ENCODE measurements at regions not wholly inside any gene's neighbourhood (a gene's known extent, or its start where the extent isn't known, plus 50 kb on each side); places are given as distances from the start of the nearest gene placed in this dataset.

- no peaks in the 10 kb centered on the region for H3K36me3 ChIP-seq (ENCODE audit: insufficient read depth, low read length)
- peaks cover 8% of the 10 kb centered on the region for H3K4me1 ChIP-seq (ENCODE audit: insufficient read depth, low read length)
- peak overlapping the region; percentile 61 for H2AFZ ChIP-seq (ENCODE audit: low read depth, low read length)
- Mint-ChIP-seq H3K36me3 (ENCODE audit: low read depth, unreplicated experiment) (no peaks in the 10 kb centered on the region), H3K27ac (ENCODE audit: unreplicated experiment) (peak overlapping the region; percentile 95), H3K9me3 (ENCODE audit: unreplicated experiment) (peaks cover 7% of the 10 kb centered on the region), H3K4me1 (ENCODE audit: low read depth, unreplicated experiment) (peaks cover 9% of the 10 kb centered on the region), H3K4me3 (ENCODE audit: unreplicated experiment) (no peak overlapping the region), H3K27me3 (ENCODE audit: low read depth, unreplicated experiment) (peaks cover 10% of the 10 kb centered on the region)
- H3K4me2 ChIP-seq (ENCODE audit: low read length): peak overlapping the region; percentile 34
- peak overlapping the region; percentile 28 for H3K9ac ChIP-seq (ENCODE audit: low read length)
- H3K27me3 ChIP-seq (ENCODE audit: insufficient read depth, low read length): no peaks in the 10 kb centered on the region
- no peaks in the 10 kb centered on the region for H3K79me2 ChIP-seq (ENCODE audit: insufficient read depth, low read length)
- FAIRE-seq (peak; percentile 69), DNase-seq (ENCODE audit: low read depth) (peak; percentile 98)
- no peaks in the 10 kb centered on the region for H4K20me1 ChIP-seq (ENCODE audit: insufficient read depth, low read length)
- H3K9me3 ChIP-seq (ENCODE audit: insufficient read depth, low read depth, low read length): no peaks in the 10 kb centered on the region
- H3K4me3 ChIP-seq (ENCODE audit: insufficient read depth, low read depth, low read length): no peak overlapping the region
- TF ChIP-seq EZH2 (IDR thresholded peaks at IDR 0.05; ENCODE audit: insufficient read depth, low read length) (no peak), CTCF (IDR thresholded peaks at IDR 0.05; ENCODE audit: insufficient read depth, low read depth, low read length) (no peak)
- H3K27ac ChIP-seq (ENCODE audit: low read depth, low read length): peak overlapping the region; percentile 58
These were observed 90.7 kb upstream of the CTDP1 start for GRCh38 chr18:79588636-79589481.

- Histone ChIP-seq H3K4me3 (ENCODE audit: insufficient read depth, low read depth, low read length) (no peak overlapping the region), H3K36me3 (ENCODE audit: insufficient read depth, low read length) (no peaks in the 10 kb centered on the region), H3K79me2 (ENCODE audit: insufficient read depth, low read length) (no peaks in the 10 kb centered on the region), H3K9ac (ENCODE audit: low read length) (peak overlapping the region; percentile 28), H3K27ac (ENCODE audit: low read depth, low read length) (peak overlapping the region; percentile 58), H3K27me3 (ENCODE audit: insufficient read depth, low read length) (peaks cover 5% of the 10 kb centered on the region), H3K4me2 (ENCODE audit: low read length) (peak overlapping the region; percentile 34), H4K20me1 (ENCODE audit: insufficient read depth, low read length) (no peaks in the 10 kb centered on the region), H3K9me3 (ENCODE audit: insufficient read depth, low read depth, low read length) (no peaks in the 10 kb centered on the region), H3K4me1 (ENCODE audit: insufficient read depth, low read length) (peaks cover 8% of the 10 kb centered on the region), H2AFZ (ENCODE audit: low read depth, low read length) (peak overlapping the region; percentile 61)
- TF ChIP-seq EZH2 (IDR thresholded peaks at IDR 0.05; ENCODE audit: insufficient read depth, low read length) (no peak), CTCF (IDR thresholded peaks at IDR 0.05; ENCODE audit: insufficient read depth, low read depth, low read length) (no peak)
- peaks cover 9% of the 10 kb centered on the region for H3K4me1 Mint-ChIP-seq (ENCODE audit: low read depth, unreplicated experiment)
- H3K4me3 Mint-ChIP-seq (ENCODE audit: unreplicated experiment): no peak overlapping the region
- no peaks in the 10 kb centered on the region for H3K36me3 Mint-ChIP-seq (ENCODE audit: low read depth, unreplicated experiment)
- peaks cover 7% of the 10 kb centered on the region for H3K27me3 Mint-ChIP-seq (ENCODE audit: low read depth, unreplicated experiment)
- DNase-seq (ENCODE audit: low read depth): no peak
- H3K9me3 Mint-ChIP-seq (ENCODE audit: unreplicated experiment): peaks cover 10% of the 10 kb centered on the region
- H3K27ac Mint-ChIP-seq (ENCODE audit: unreplicated experiment): peak overlapping the region; percentile 95
- no peak for FAIRE-seq
These were observed 90.0 kb upstream of the CTDP1 start for GRCh38 chr18:79589601-79590091.

All from astrocyte (in vitro differentiated cells and primary cell).